Activated CD8-positive, alpha-beta T cell treated with anti-CD3 and anti-CD28 coated beads for 36 hours (primary cell): ENCODE measurements at regions not wholly inside any gene's neighbourhood (a gene's known extent, or its start where the extent isn't known, plus 50 kb on each side); places are given as distances from the start of the nearest gene placed in this dataset.
"Not testable (repeated sequence)": the region's sequence is repeated elsewhere in the genome, so short reads cannot be mapped to it uniquely, and the experiment has no call there.

ENCODE experiments used
- ATAC-seq: fragments of 200-7000 bp; cut with Tn5 transposase; one replicate; pipeline ENCODE4 v1.10.0; 2021; ENCODE audit warnings: mild to moderate bottlenecking, moderate library complexity
- CTCF ChIA-PET: fragments of 350-600 bp; sonication (Branson Sonifier 250); formaldehyde crosslinking; loops from one replicate; lab custom pipeline; 2021; ENCODE audit warnings: antibody characterized with exemption; lab: Charles Lee
- POLR2A ChIA-PET: fragments of 350-600 bp; sonication (Branson Sonifier 250); formaldehyde crosslinking; loops from one replicate; lab custom pipeline; 2021; ENCODE audit warnings: antibody characterized with exemption; lab: Charles Lee
- DNase-seq: peaks from one replicate; pipeline ENCODE4 v3.0.0-alpha.2; 2020
- H3K27ac Mint-ChIP-seq: one replicate; pipeline ENCODE4 v1.8.0; 2021; ENCODE audit warnings: mild to moderate bottlenecking, mixed read lengths
- H3K27me3 Mint-ChIP-seq: one replicate; pipeline ENCODE4 v1.8.0; 2021; ENCODE audit warnings: mixed read lengths
- H3K36me3 Mint-ChIP-seq: one replicate; pipeline ENCODE4 v1.8.0; 2021; ENCODE audit warnings: low read depth, mixed read lengths
- H3K4me1 Mint-ChIP-seq: one replicate; pipeline ENCODE4 v1.8.0; 2021; ENCODE audit warnings: low read depth, mixed read lengths
- H3K4me3 Mint-ChIP-seq: one replicate; pipeline ENCODE4 v1.8.0; 2021; ENCODE audit warnings: mild to moderate bottlenecking, moderate library complexity, mixed read lengths
- H3K9me3 Mint-ChIP-seq: one replicate; pipeline ENCODE4 v1.8.0; 2021; ENCODE audit warnings: mixed read lengths
- CTCF ChIP-seq: fragments of 200-600 bp; IDR thresholded peaks from one replicate; pipeline ENCODE4 v1.8.0; 2022; ENCODE audit warnings: antibody characterized with exemption, mild to moderate bottlenecking
- intact Hi-C: fragments of 100-400 bp; cut with micrococcal nuclease; formaldehyde crosslinking; loops from one replicate; pipeline ENCODE4 v1.10.0; 2022

GRCh38 chr2:183967756-183968155 is 630.6 kb upstream of the ZNF804A start:
- H3K36me3 Mint-ChIP-seq = no peaks in the 10 kb centered on the region
- H3K9me3 Mint-ChIP-seq = peaks cover 4% of the 10 kb centered on the region
- intact Hi-C loops = no loop called here
- no peak overlapping the region for H3K4me3 Mint-ChIP-seq
- TF ChIP-seq CTCF = no peak
- ATAC-seq = no peak
- no peaks in the 10 kb centered on the region for H3K27me3 Mint-ChIP-seq
- no peaks in the 10 kb centered on the region for H3K4me1 Mint-ChIP-seq
- no peak overlapping the region for H3K27ac Mint-ChIP-seq
- DNase-seq = no peak
- ChIA-PET POLR2A (no interaction called here), CTCF (no interaction called here)

- H3K27me3 Mint-ChIP-seq, POLR2A ChIA-PET, H3K36me3 Mint-ChIP-seq, CTCF ChIA-PET, ATAC-seq, H3K27ac Mint-ChIP-seq, intact Hi-C loops, H3K4me3 Mint-ChIP-seq, DNase-seq, H3K4me1 Mint-ChIP-seq: not testable (repeated sequence)
- peaks cover 11% of the 10 kb centered on the region for H3K9me3 Mint-ChIP-seq
These were observed 622.7 kb upstream of the ZNF804A start for GRCh38 chr2:183975676-183976075.

GRCh38 chr2:183984871-183985270 is 613.5 kb upstream of the ZNF804A start:
- no peak overlapping the region for H3K27ac Mint-ChIP-seq
- CTCF ChIA-PET = no interaction called here
- H3K9me3 Mint-ChIP-seq = no peaks in the 10 kb centered on the region
- no peak overlapping the region for H3K4me3 Mint-ChIP-seq
- DNase-seq (no peak), ATAC-seq (no peak)
- POLR2A ChIA-PET = no interaction called here
- no peaks in the 10 kb centered on the region for H3K27me3 Mint-ChIP-seq
- intact Hi-C loops = no loop called here
- H3K36me3 Mint-ChIP-seq = no peaks in the 10 kb centered on the region
- TF ChIP-seq CTCF = no peak
- no peaks in the 10 kb centered on the region for H3K4me1 Mint-ChIP-seq

- H3K27me3 Mint-ChIP-seq = no peaks in the 10 kb centered on the region
- no peak overlapping the region for H3K4me3 Mint-ChIP-seq
- ChIA-PET POLR2A (interaction anchor here (0.9 kb wide), 1 partner anchor 35 kb away, joined by 3 read pairs; no protein-coding TSS in a partner anchor), CTCF (no interaction called here)
- no peaks in the 10 kb centered on the region for H3K4me1 Mint-ChIP-seq
- DNase-seq = no peak
- H3K27ac Mint-ChIP-seq = no peak overlapping the region
- H3K9me3 Mint-ChIP-seq = peaks cover 5% of the 10 kb centered on the region
- TF ChIP-seq CTCF = no peak
- H3K36me3 Mint-ChIP-seq = no peaks in the 10 kb centered on the region
- intact Hi-C loops = no loop called here
- no peak for ATAC-seq
These were observed 606.4 kb upstream of the ZNF804A start for GRCh38 chr2:183991968-183992367.

- no peak overlapping the region for H3K27ac Mint-ChIP-seq
- H3K4me3 Mint-ChIP-seq = no peak overlapping the region
- TF ChIP-seq CTCF = no peak
- no peaks in the 10 kb centered on the region for H3K27me3 Mint-ChIP-seq
- intact Hi-C loops = no loop called here
- no peak for DNase-seq
- POLR2A ChIA-PET = interaction anchor here (0.9 kb wide), 1 partner anchor 36 kb away, joined by 3 read pairs; no protein-coding TSS in a partner anchor
- CTCF ChIA-PET = no interaction called here
- no peak for ATAC-seq
- no peaks in the 10 kb centered on the region for H3K36me3 Mint-ChIP-seq
- H3K9me3 Mint-ChIP-seq = peaks cover 5% of the 10 kb centered on the region
- no peaks in the 10 kb centered on the region for H3K4me1 Mint-ChIP-seq
These were observed 605.3 kb upstream of the ZNF804A start for GRCh38 chr2:183993052-183993451.

GRCh38 chr2:183995632-183996031 is 602.7 kb upstream of the ZNF804A start:
- DNase-seq (no peak), ATAC-seq (no peak)
- no peaks in the 10 kb centered on the region for H3K4me1 Mint-ChIP-seq
- H3K36me3 Mint-ChIP-seq = no peaks in the 10 kb centered on the region
- H3K27ac Mint-ChIP-seq = no peak overlapping the region
- no peak for TF ChIP-seq CTCF
- no peak overlapping the region for H3K4me3 Mint-ChIP-seq
- ChIA-PET CTCF (no interaction called here), POLR2A (no interaction called here)
- H3K9me3 Mint-ChIP-seq = peaks cover under 1% of the 10 kb centered on the region
- H3K27me3 Mint-ChIP-seq = no peaks in the 10 kb centered on the region
- intact Hi-C loops = no loop called here
